ENCODE measurements at regions not wholly inside any gene's neighbourhood (a gene's known extent, or its start where the extent isn't known, plus 50 kb on each side); places are given as distances from the start of the nearest gene placed in this dataset.

DNA sequence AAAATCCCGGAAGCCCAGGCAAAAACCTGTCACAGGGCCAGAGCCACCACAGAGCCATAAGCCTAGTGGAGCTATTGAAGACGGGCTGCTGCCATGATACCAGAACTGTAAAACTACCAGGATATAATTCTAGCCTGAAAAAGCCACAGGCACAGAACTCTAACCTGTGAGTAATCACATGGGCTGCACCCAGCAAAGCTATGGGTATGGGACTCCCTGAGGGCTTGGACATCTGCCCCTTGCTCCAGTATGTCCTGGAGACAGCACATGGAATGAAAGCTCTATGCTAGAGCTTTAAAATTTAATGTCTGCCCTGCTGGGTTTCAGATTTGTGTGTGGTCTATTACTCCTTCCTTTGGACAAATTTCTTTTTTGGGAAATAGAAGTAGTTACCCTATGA is 2183.6 kb upstream of the CELF4 start:
- no peak for TF ChIP-seq SP1 (IDR thresholded peaks at IDR 0.05)
- no peak for TF ChIP-seq HDGF (IDR thresholded peaks at IDR 0.05; ENCODE audit: borderline replicate concordance)
- TF ChIP-seq FOXA1 (IDR thresholded peaks at IDR 0.05) = no peak
- TF ChIP-seq ELF4 (IDR thresholded peaks at IDR 0.05) = no peak
- no peak for TF ChIP-seq FOXM1 (IDR thresholded peaks at IDR 0.05; ENCODE audit: borderline replicate concordance)
- no peak for TF ChIP-seq ZNF384 (IDR thresholded peaks at IDR 0.05)
- TF ChIP-seq, protein P1, sequence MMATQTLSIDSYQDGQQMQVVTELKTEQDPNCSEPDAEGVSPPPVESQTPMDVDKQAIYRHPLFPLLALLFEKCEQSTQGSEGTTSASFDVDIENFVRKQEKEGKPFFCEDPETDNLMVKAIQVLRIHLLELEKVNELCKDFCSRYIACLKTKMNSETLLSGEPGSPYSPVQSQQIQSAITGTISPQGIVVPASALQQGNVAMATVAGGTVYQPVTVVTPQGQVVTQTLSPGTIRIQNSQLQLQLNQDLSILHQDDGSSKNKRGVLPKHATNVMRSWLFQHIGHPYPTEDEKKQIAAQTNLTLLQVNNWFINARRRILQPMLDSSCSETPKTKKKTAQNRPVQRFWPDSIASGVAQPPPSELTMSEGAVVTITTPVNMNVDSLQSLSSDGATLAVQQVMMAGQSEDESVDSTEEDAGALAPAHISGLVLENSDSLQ (IDR thresholded peaks at IDR 0.05) = no peak
- TF ChIP-seq TARDBP (IDR thresholded peaks at IDR 0.05) = no peak
- no peak for TF ChIP-seq LEF1 (IDR thresholded peaks at IDR 0.05; ENCODE audit: borderline replicate concordance)
- TF ChIP-seq SUZ12 (IDR thresholded peaks at IDR 0.05) = no peak
- no peak for TF ChIP-seq ARNT (IDR thresholded peaks at IDR 0.05)
- no peak for TF ChIP-seq BHLHE40 (IDR thresholded peaks at IDR 0.05; ENCODE audit: borderline replicate concordance)
- TF ChIP-seq FOXK2 (IDR thresholded peaks at IDR 0.05) = no peak
- no peak for TF ChIP-seq NFRKB (IDR thresholded peaks at IDR 0.05)

Measured in HEK293T (cell line).